ENCODE measurements at regions not wholly inside any gene's neighbourhood (a gene's known extent, or its start where the extent isn't known, plus 50 kb on each side); places are given as distances from the start of the nearest gene placed in this dataset.

DNA sequence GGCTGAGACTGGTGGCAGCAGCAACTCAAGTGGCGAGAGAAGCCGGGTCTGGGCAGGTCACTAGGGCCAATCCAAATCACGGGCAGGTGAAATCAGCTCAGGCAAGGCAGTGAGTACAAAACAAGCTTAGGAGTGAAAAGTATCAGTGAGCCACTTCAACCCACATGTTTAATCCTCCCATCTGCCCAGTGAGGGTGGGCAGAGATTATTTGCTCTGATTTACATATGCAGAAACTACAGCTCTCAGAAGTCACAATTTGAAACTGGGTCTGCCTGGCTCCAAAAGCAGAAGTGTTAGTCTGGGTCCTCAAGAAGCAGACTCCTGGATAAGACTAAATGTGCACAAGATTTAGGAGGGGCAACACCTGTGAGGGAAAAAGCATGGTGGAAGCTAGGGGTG, 173.7 kb upstream of the LRFN2 start:
- Histone ChIP-seq H3K36me3 (no peaks in the 10 kb centered on the region), H3K27ac (no peak overlapping the region), H3K27me3 (no peaks in the 10 kb centered on the region), H3K4me1 (no peaks in the 10 kb centered on the region), H3K4me3 (no peak overlapping the region), H3K9me3 (no peaks in the 10 kb centered on the region)
- DNase-seq = no peak
- WGBS, 2 donors = 97 to 98% methylated on average over 3 of the region's 3 CpGs
- intact Hi-C loops (cut with DNase I) = no loop called here
- ATAC-seq = no peak
- no peak for TF ChIP-seq CTCF (IDR thresholded peaks at IDR 0.05)
- no peak for FAIRE-seq

DNA sequence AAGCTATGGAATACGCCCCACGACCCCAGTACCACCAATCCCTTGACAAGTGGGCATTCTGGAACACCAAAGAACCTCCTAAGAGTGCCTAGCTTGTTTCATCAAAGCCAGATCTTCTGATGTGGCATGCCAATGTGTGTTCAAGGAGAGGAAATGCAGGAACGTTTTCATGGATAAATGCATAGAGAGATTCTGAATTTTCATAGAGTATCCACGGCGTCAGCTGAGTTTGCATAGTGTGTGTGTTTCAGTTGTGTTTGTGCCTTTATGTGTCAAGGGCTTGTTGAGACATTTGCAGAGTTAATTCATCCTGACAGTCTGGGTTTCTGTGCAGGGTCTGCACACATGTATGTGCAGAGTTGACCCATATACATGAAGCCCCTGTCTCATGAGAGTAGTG, 172.7 kb upstream of the LRFN2 start:
- DNase-seq (no peak), FAIRE-seq (no peak), ATAC-seq (no peak)
- Histone ChIP-seq H3K27ac (no peak overlapping the region), H3K9me3 (no peaks in the 10 kb centered on the region), H3K27me3 (peaks cover 0 to 2% (median 0%) of the 10 kb centered on the region in 4 donors), H3K4me1 (no peaks in the 10 kb centered on the region), H3K36me3 (no peaks in the 10 kb centered on the region), H3K4me3 (no peak overlapping the region)
- WGBS, 2 donors = 79 to 84% methylated on average over 5 of the region's 5 CpGs
- intact Hi-C loops (cut with DNase I) = no loop called here
- TF ChIP-seq CTCF (IDR thresholded peaks at IDR 0.05) = no peak

DNA sequence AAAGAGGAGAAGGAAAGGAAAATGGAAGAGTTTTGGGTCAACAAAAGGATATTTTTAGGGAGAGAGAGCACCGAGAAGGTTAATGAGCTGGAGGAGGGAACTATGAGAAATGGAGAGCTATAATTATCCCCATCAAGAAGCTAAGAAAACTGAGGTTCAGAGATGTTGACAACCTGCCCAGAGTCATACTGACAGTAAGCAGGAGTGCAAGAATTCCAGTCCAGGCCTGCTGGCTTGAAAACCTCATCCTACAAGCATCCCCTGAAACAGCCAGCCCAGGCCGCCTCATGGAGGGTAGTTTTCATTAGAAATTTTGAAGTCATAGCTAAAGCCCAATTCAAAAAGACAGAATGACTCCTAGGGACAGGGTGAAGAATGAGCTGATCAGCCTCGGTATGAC, 172.1 kb upstream of the LRFN2 start:
- WGBS, 2 donors = 78 to 84% methylated on average over 3 of the region's 3 CpGs
- DNase-seq (no peak), ATAC-seq (no peak), FAIRE-seq (no peak)
- intact Hi-C loops (cut with DNase I) = no loop called here
- Histone ChIP-seq H3K9me3 (no peaks in the 10 kb centered on the region), H3K4me1 (no peaks in the 10 kb centered on the region), H3K36me3 (no peaks in the 10 kb centered on the region), H3K27me3 (peaks cover 0 to 7% (median 0%) of the 10 kb centered on the region in 4 donors), H3K4me3 (no peak overlapping the region), H3K27ac (no peak overlapping the region)
- no peak for TF ChIP-seq CTCF (IDR thresholded peaks at IDR 0.05)

GRCh38 chr6:40755749-40756452, 168.7 kb upstream of the LRFN2 start:
- Histone ChIP-seq H3K4me1 (no peaks in the 10 kb centered on the region), H3K27me3 (peaks cover 0 to 7% (median 0%) of the 10 kb centered on the region in 4 donors), H3K36me3 (no peaks in the 10 kb centered on the region), H3K4me3 (no peak overlapping the region), H3K27ac (no peak overlapping the region), H3K9me3 (no peaks in the 10 kb centered on the region)
- intact Hi-C loops (cut with DNase I) = no loop called here
- no peak for TF ChIP-seq CTCF (IDR thresholded peaks at IDR 0.05)
- FAIRE-seq (no peak), DNase-seq (no peak), ATAC-seq (no peak)
- 70 to 73% methylated on average over 8 of the region's 8 CpGs for WGBS, 2 donors

- Histone ChIP-seq H3K27ac (no peak overlapping the region), H3K4me3 (no peak overlapping the region), H3K36me3 (no peaks in the 10 kb centered on the region), H3K27me3 (peaks cover 0 to 7% (median 0%) of the 10 kb centered on the region in 4 donors), H3K4me1 (no peaks in the 10 kb centered on the region), H3K9me3 (no peaks in the 10 kb centered on the region)
- intact Hi-C loops (cut with DNase I) = no loop called here
- FAIRE-seq (no peak), DNase-seq (no peak), ATAC-seq (no peak)
- 20 to 24% methylated on average over 20 of the region's 20 CpGs for WGBS, 2 donors
- no peak for TF ChIP-seq CTCF (IDR thresholded peaks at IDR 0.05)
Observed at GRCh38 chr6:40755046-40755681, 168.0 kb upstream of the LRFN2 start.

Data from pancreas (tissue), 10 donors.